GM20000 (cell line): ENCODE measurements at regions not wholly inside any gene's neighbourhood (a gene's known extent, or its start where the extent isn't known, plus 50 kb on each side); places are given as distances from the start of the nearest gene placed in this dataset.

Experiments used
- DNase-seq: peaks from one replicate; pipeline ENCODE4 v3.0.0; 2012; ENCODE audit warnings: low spot score
- CTCF ChIP-seq: IDR thresholded peaks from 2 replicates; pipeline ENCODE4 v1.5.1; 2012; ENCODE audit warnings: mild to moderate bottlenecking, control low read depth; ENCODE audit errors: extremely low read depth, missing control alignments

GRCh38 chr2:188077757-188078156, 213.9 kb upstream of the GULP1 start:
- DNase-seq = no peak
- TF ChIP-seq CTCF = no peak

- DNase-seq = no peak
- no peak for TF ChIP-seq CTCF
Measured at GRCh38 chr2:188078534-188078933, 213.1 kb upstream of the GULP1 start.

- DNase-seq = no peak
- no peak for TF ChIP-seq CTCF
Measured at GRCh38 chr2:188079196-188079595, 212.5 kb upstream of the GULP1 start.

- DNase-seq = no peak
- TF ChIP-seq CTCF = no peak
Measured at GRCh38 chr2:188085421-188085820, 206.3 kb upstream of the GULP1 start.

- no peak for DNase-seq
- TF ChIP-seq CTCF = no peak
Measured at GRCh38 chr2:188089901-188090300, 201.8 kb upstream of the GULP1 start.

- DNase-seq = no peak
Measured at GRCh38 chr2:188091220-188091619, 200.5 kb upstream of the GULP1 start.

GRCh38 chr2:188092734-188093133, 198.9 kb upstream of the GULP1 start:
- no peak for TF ChIP-seq CTCF
- no peak for DNase-seq

More at GRCh38 chr2:188091220-188091619, 200.5 kb upstream of the GULP1 start:
- no peak for TF ChIP-seq CTCF
